Activated naive CD8-positive, alpha-beta T cell treated with anti-CD3 and anti-CD28 coated beads, Interleukin-2, amount 10 ng/mL, durations not matched to agents 7 days and 5 days (primary cell): ENCODE measurements at regions not wholly inside any gene's neighbourhood (a gene's known extent, or its start where the extent isn't known, plus 50 kb on each side); places are given as distances from the start of the nearest gene placed in this dataset.

Experiments used
- ATAC-seq: fragments of 150-1000 bp; cut with Tn5 transposase; one replicate; pipeline ENCODE4 v1.10.0; 2021; ENCODE audit warnings: low read depth, moderate library complexity
- POLR2A ChIA-PET: fragments of 350-600 bp; sonication (Branson Sonifier 250); formaldehyde crosslinking; loops from one replicate; lab custom pipeline; 2021; ENCODE audit warnings: antibody characterized with exemption; lab: Charles Lee
- DNase-seq: peaks from one replicate; pipeline ENCODE4 v3.0.0; 2021
- H3K27ac Mint-ChIP-seq: one replicate; pipeline ENCODE4 v1.8.0; 2022; ENCODE audit warnings: mild to moderate bottlenecking, mixed read lengths
- H3K27me3 Mint-ChIP-seq: one replicate; pipeline ENCODE4 v1.8.0; 2022; ENCODE audit warnings: mild to moderate bottlenecking, moderate library complexity, mixed read lengths
- H3K36me3 Mint-ChIP-seq: one replicate; pipeline ENCODE4 v1.8.0; 2021; ENCODE audit warnings: mild to moderate bottlenecking, mixed read lengths
- H3K4me1 Mint-ChIP-seq: one replicate; pipeline ENCODE4 v1.8.0; 2021; ENCODE audit warnings: mixed read lengths
- H3K4me3 Mint-ChIP-seq: one replicate; pipeline ENCODE4 v1.8.0; 2022; ENCODE audit warnings: mild to moderate bottlenecking, moderate library complexity, mixed read lengths
- H3K9me3 Mint-ChIP-seq: one replicate; pipeline ENCODE4 v1.8.0; 2021; ENCODE audit warnings: mixed read lengths

- POLR2A ChIA-PET, result no interaction called here
- Mint-ChIP-seq H3K27ac (no peak overlapping the region), H3K4me1 (peaks cover 2% of the 10 kb centered on the region), H3K4me3 (no peak overlapping the region), H3K9me3 (no peaks in the 10 kb centered on the region), H3K27me3 (no peaks in the 10 kb centered on the region), H3K36me3 (no peaks in the 10 kb centered on the region)
- ATAC-seq (no peak), DNase-seq (no peak)
These were observed 129.2 kb downstream of the ZIC5 start for GRCh38 chr13:99842405-99842804.

GRCh38 chr13:99836291-99836690 is 135.3 kb downstream of the ZIC5 start:
- Mint-ChIP-seq H3K27ac (no peak overlapping the region), H3K4me1 (no peaks in the 10 kb centered on the region), H3K9me3 (no peaks in the 10 kb centered on the region), H3K27me3 (no peaks in the 10 kb centered on the region), H3K4me3 (no peak overlapping the region), H3K36me3 (no peaks in the 10 kb centered on the region)
- ATAC-seq (no peak), DNase-seq (no peak)
- POLR2A ChIA-PET, result no interaction called here

GRCh38 chr13:99835442-99835841 is 136.1 kb downstream of the ZIC5 start:
- Mint-ChIP-seq H3K27me3 (no peaks in the 10 kb centered on the region), H3K36me3 (no peaks in the 10 kb centered on the region), H3K9me3 (no peaks in the 10 kb centered on the region), H3K27ac (no peak overlapping the region), H3K4me1 (no peaks in the 10 kb centered on the region), H3K4me3 (no peak overlapping the region)
- DNase-seq (no peak), ATAC-seq (no peak)
- POLR2A ChIA-PET, result no interaction called here

- H3K4me1 Mint-ChIP-seq, result no peaks in the 10 kb centered on the region
These were observed 137.3 kb downstream of the ZIC5 start for GRCh38 chr13:99834246-99834645.

GRCh38 chr13:99832347-99832746 is 139.2 kb downstream of the ZIC5 start:
- H3K9me3 Mint-ChIP-seq, result no peaks in the 10 kb centered on the region

More at GRCh38 chr13:99834246-99834645, 137.3 kb downstream of the ZIC5 start:
- Mint-ChIP-seq H3K27ac (no peak overlapping the region), H3K27me3 (no peaks in the 10 kb centered on the region), H3K9me3 (no peaks in the 10 kb centered on the region), H3K36me3 (no peaks in the 10 kb centered on the region), H3K4me3 (no peak overlapping the region)
- ATAC-seq (no peak), DNase-seq (no peak)
- POLR2A ChIA-PET, result no interaction called here

GRCh38 chr13:99830931-99831330 is 140.6 kb downstream of the ZIC5 start:
- H3K9me3 Mint-ChIP-seq, result no peaks in the 10 kb centered on the region
- no peaks in the 10 kb centered on the region for H3K36me3 Mint-ChIP-seq
- H3K27ac Mint-ChIP-seq, result no peak overlapping the region
- DNase-seq (no peak), ATAC-seq (no peak)
- no peaks in the 10 kb centered on the region for H3K4me1 Mint-ChIP-seq
- no peaks in the 10 kb centered on the region for H3K27me3 Mint-ChIP-seq
- no peak overlapping the region for H3K4me3 Mint-ChIP-seq
- POLR2A ChIA-PET, result no interaction called here

More at GRCh38 chr13:99832347-99832746, 139.2 kb downstream of the ZIC5 start:
- POLR2A ChIA-PET, result no interaction called here
- H3K27ac Mint-ChIP-seq, result no peak overlapping the region
- no peak for ATAC-seq
- no peaks in the 10 kb centered on the region for H3K36me3 Mint-ChIP-seq
- no peak for DNase-seq
- no peaks in the 10 kb centered on the region for H3K4me1 Mint-ChIP-seq
- no peaks in the 10 kb centered on the region for H3K27me3 Mint-ChIP-seq
- no peak overlapping the region for H3K4me3 Mint-ChIP-seq

GRCh38 chr13:99829593-99830239 is 141.9 kb downstream of the ZIC5 start:
- Mint-ChIP-seq H3K4me1 (no peaks in the 10 kb centered on the region), H3K36me3 (no peaks in the 10 kb centered on the region), H3K27ac (no peak overlapping the region), H3K4me3 (no peak overlapping the region), H3K9me3 (no peaks in the 10 kb centered on the region), H3K27me3 (no peaks in the 10 kb centered on the region)
- POLR2A ChIA-PET, result no interaction called here
- DNase-seq (no peak), ATAC-seq (no peak)

- Mint-ChIP-seq H3K36me3 (no peaks in the 10 kb centered on the region), H3K27ac (no peak overlapping the region), H3K9me3 (no peaks in the 10 kb centered on the region), H3K4me3 (no peak overlapping the region), H3K4me1 (no peaks in the 10 kb centered on the region), H3K27me3 (no peaks in the 10 kb centered on the region)
- ATAC-seq, result no peak
- POLR2A ChIA-PET, result no interaction called here
- DNase-seq, result no peak
These were observed 142.4 kb downstream of the ZIC5 start for GRCh38 chr13:99829161-99829560.

- no peaks in the 10 kb centered on the region for H3K27me3 Mint-ChIP-seq
- H3K4me1 Mint-ChIP-seq, result no peaks in the 10 kb centered on the region
- H3K36me3 Mint-ChIP-seq, result no peaks in the 10 kb centered on the region
- ATAC-seq, result no peak
- POLR2A ChIA-PET, result no interaction called here
- H3K4me3 Mint-ChIP-seq, result no peak overlapping the region
- no peak for DNase-seq
- H3K27ac Mint-ChIP-seq, result no peak overlapping the region
- no peaks in the 10 kb centered on the region for H3K9me3 Mint-ChIP-seq
These were observed 142.8 kb downstream of the ZIC5 start for GRCh38 chr13:99828735-99829134.

GRCh38 chr13:99828123-99828522 is 143.4 kb downstream of the ZIC5 start:
- ATAC-seq (no peak), DNase-seq (no peak)
- H3K4me1 Mint-ChIP-seq, result no peaks in the 10 kb centered on the region
- no peaks in the 10 kb centered on the region for H3K36me3 Mint-ChIP-seq
- POLR2A ChIA-PET, result no interaction called here
- H3K27me3 Mint-ChIP-seq, result no peaks in the 10 kb centered on the region
- no peak overlapping the region for H3K4me3 Mint-ChIP-seq
- H3K9me3 Mint-ChIP-seq, result no peaks in the 10 kb centered on the region
- no peak overlapping the region for H3K27ac Mint-ChIP-seq

- DNase-seq (no peak), ATAC-seq (no peak)
- POLR2A ChIA-PET, result no interaction called here
- H3K27ac Mint-ChIP-seq, result no peak overlapping the region
- no peaks in the 10 kb centered on the region for H3K36me3 Mint-ChIP-seq
- H3K4me3 Mint-ChIP-seq, result no peak overlapping the region
- no peaks in the 10 kb centered on the region for H3K4me1 Mint-ChIP-seq
- no peaks in the 10 kb centered on the region for H3K27me3 Mint-ChIP-seq
- no peaks in the 10 kb centered on the region for H3K9me3 Mint-ChIP-seq
These were observed 144.4 kb downstream of the ZIC5 start for GRCh38 chr13:99827011-99827772.

- H3K9me3 Mint-ChIP-seq, result no peaks in the 10 kb centered on the region
- POLR2A ChIA-PET, result no interaction called here
- no peak overlapping the region for H3K4me3 Mint-ChIP-seq
- no peak for ATAC-seq
- no peak for DNase-seq
- H3K27ac Mint-ChIP-seq, result no peak overlapping the region
- peaks cover 1% of the 10 kb centered on the region for H3K36me3 Mint-ChIP-seq
- H3K27me3 Mint-ChIP-seq, result no peaks in the 10 kb centered on the region
- H3K4me1 Mint-ChIP-seq, result no peaks in the 10 kb centered on the region
These were observed 147.6 kb downstream of the ZIC5 start for GRCh38 chr13:99823961-99824360.

GRCh38 chr13:99822820-99823219 is 148.7 kb downstream of the ZIC5 start:
- DNase-seq (no peak), ATAC-seq (no peak)
- peaks cover 1% of the 10 kb centered on the region for H3K36me3 Mint-ChIP-seq
- H3K27ac Mint-ChIP-seq, result no peak overlapping the region
- H3K27me3 Mint-ChIP-seq, result no peaks in the 10 kb centered on the region
- peaks cover 6% of the 10 kb centered on the region for H3K4me1 Mint-ChIP-seq
- no peak overlapping the region for H3K4me3 Mint-ChIP-seq
- H3K9me3 Mint-ChIP-seq, result no peaks in the 10 kb centered on the region
- POLR2A ChIA-PET, result no interaction called here

GRCh38 chr13:99821741-99822140 is 149.8 kb downstream of the ZIC5 start:
- POLR2A ChIA-PET, result no interaction called here
- Mint-ChIP-seq H3K9me3 (no peaks in the 10 kb centered on the region), H3K4me3 (no peak overlapping the region), H3K36me3 (peaks cover 1% of the 10 kb centered on the region), H3K4me1 (peaks cover 12% of the 10 kb centered on the region), H3K27ac (no peak overlapping the region), H3K27me3 (no peaks in the 10 kb centered on the region)
- DNase-seq, result no peak
- no peak for ATAC-seq
